HG03103 (cell line): ENCODE measurements at regions not wholly inside any gene's neighbourhood (a gene's known extent, or its start where the extent isn't known, plus 50 kb on each side); places are given as distances from the start of the nearest gene placed in this dataset.

Experiments used
- ATAC-seq: cut with Tn5 transposase; IDR thresholded peaks from one replicate; pipeline ENCODE4 v1.9.1; 2021; ENCODE audit warnings: low read depth; ENCODE audit not compliant: unreplicated experiment

DNA sequence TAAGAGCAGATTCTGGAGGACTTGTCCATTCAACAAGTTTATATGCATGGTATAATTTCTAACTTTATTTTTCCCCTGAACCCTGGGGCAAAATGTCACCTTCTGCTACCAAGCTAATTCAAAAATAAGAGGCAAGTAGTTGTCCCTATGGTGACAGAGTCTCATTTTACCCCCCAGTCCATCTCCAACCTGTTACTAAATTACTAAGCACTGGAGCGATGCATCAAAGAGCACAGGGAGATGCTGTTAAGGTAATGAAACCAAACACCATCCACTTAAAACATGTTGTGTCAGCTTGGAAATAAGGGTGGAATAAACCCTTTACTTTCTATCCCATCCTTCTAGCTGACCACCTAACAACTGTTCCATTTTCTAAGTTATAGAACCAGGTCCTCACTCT is 417.4 kb upstream of the ATP11B start:
- ATAC-seq: no peak

DNA sequence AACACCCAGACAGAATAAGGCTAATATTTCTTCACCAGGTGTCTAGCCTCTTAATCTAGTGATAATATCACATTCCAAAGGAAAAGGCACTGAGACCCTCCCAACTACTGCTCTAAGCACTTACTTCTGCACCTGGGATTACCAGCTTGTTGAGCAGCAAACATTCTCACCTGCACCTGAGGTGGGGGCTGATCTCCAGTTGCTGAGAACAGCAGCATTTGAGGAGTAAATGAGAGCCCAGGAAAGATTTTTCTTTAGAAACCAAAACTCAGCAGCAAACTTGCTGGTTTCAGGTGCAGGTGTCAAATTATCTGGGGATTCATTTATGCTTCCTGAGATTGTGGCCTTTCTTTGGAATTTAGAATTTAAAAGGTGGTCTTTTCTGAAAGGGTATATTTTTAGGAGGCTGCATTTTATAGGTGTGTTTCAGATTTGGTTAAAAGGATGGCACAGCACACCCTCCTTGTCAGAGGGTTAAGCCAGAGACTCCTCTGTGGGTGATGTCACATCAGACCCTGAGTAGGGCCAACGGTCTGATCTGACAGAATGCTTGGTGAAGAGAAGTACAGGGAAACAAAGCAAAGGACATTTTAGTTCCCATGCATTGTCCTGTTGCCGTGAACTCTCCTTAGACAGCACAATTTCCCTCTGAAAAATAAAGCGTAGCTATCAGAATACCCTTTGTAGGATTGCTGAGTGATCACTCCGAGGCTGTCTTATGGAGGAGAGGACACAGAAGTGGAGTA is 411.0 kb upstream of the ATP11B start:
- no peak for ATAC-seq

DNA sequence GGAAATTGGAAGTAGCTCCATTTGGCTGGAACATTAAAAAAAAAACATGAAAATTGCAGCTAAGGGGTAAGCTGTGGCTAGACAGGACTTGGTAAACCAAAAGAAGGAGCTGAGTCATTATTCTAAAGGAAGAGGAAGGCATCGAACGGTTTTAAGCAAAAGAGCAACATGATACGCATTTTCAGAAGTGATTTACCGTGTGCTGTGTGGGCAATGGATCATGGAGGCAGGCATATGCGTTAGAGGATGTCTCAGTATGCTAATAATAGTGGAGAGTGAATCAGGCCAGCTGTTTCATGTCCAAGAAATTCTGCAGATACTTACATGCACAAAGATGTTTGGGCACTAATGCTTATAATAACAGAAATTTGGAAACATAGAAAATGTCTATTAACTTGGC is 409.1 kb upstream of the ATP11B start:
- ATAC-seq: no peak

DNA sequence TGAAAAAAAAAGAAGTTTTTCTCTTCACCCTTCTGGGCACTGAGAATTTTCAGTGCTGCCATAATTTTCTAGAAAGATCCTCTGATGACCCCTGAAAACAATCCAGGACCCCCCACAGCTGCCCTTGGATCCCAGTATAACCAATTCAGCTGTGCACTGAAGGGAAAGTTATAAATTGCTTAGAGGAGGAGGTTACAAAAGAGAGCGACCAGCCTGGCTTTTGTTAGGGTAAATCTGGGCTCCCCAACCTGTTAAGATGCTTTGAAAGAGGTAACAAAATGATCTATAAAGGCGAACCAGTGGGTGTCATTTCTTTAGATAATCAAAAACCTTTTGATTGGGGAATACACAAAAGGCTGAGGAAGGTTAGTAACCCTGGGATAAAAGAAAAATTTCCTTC is 407.9 kb upstream of the ATP11B start:
- no peak for ATAC-seq

DNA sequence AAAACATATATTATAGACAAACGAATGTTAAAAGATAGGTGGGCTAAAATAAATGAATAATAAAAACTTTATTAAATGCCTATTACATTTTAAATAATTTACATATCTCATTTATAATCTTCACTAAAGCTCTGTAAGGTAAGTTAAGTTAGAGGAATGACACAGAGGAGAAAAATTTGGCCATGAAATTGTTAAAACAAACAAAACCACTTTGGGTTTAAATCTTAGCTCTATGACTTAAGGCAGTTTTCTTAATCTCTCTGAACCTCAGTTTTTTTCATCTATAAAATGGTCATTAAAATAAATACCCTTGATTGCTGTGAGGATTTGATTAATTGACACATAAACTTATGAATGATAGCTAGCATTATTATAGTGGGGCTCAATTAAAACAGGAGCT is 404.8 kb upstream of the ATP11B start:
- ATAC-seq: no peak

- no peak for ATAC-seq
These were observed 404.1 kb upstream of the ATP11B start for GRCh38 chr3:182389071-182389815.

GRCh38 chr3:182390421-182390820 is 402.9 kb upstream of the ATP11B start:
- no peak for ATAC-seq

- no peak for ATAC-seq
These were observed 400.9 kb upstream of the ATP11B start for GRCh38 chr3:182392182-182392937.

GRCh38 chr3:182393151-182393550 is 400.2 kb upstream of the ATP11B start:
- ATAC-seq: no peak

DNA sequence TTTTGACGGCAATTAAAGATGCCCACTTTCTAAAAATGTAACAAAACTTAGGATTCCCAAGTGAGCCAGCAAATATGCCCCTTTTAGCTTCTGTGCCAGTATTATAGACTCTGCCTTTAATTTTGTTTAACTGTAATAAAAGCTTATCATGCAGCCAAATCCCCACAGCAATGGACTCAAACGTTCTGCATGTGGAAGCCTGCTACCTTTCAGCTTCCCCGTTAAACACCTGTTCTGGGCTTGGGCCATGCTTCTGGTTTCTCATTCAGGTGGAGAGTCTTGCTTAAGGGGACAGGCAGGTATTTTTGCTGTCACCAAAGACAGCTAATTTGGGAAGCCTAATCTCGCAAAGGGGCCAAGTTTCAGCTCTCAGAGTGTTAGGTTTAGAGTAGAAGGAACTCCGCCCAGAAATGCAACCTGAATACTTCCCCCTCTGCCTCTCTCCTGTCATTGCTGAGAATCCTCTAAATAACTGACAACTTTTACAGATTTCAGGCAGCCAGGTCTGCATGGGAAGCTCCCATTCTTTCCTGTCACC is 399.4 kb upstream of the ATP11B start:
- ATAC-seq: no peak

GRCh38 chr3:182397164-182397563 is 396.1 kb upstream of the ATP11B start:
- ATAC-seq: no peak

- ATAC-seq: no peak
These were observed 393.1 kb upstream of the ATP11B start for GRCh38 chr3:182399978-182400737.

GRCh38 chr3:182400838-182401237 is 392.5 kb upstream of the ATP11B start:
- ATAC-seq: no peak

DNA sequence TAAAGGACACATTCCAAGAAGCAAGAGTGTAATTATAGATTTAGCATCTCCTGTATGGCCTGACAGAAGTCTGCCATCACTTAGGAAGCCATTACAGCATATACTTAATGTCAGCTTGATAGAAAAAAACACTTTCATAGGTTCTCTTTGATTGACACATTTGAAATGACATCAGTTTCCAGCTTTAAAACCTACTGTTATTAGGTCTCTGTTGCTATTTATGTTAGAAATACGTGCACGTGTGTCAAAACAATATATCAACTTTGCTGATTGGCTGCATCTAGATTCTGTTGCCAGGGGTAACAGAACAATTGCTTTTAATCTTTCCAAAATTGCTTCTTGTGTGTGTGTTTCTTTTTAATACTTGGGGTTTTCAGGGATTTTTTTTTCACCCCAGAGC is 389.3 kb upstream of the ATP11B start:
- no peak for ATAC-seq

DNA sequence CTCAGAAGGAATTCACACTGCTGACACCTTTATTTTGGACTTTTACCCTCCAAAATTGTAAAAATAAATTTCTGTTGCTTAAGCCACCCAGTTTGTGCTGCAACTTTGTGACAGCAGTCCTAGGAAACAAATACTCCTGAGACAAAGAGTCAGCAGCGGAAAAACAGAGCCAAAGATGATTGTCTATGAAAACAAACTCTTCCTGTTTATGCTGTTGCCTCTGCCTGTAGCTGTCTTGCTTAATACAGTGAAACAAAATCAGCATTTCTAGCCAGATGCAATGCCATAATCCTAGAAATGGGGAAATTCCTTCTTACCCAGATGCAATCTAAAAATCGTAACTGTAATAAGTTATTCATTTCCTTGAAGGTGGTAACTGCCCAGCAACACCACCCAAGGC is 387.5 kb upstream of the ATP11B start:
- no peak for ATAC-seq

DNA sequence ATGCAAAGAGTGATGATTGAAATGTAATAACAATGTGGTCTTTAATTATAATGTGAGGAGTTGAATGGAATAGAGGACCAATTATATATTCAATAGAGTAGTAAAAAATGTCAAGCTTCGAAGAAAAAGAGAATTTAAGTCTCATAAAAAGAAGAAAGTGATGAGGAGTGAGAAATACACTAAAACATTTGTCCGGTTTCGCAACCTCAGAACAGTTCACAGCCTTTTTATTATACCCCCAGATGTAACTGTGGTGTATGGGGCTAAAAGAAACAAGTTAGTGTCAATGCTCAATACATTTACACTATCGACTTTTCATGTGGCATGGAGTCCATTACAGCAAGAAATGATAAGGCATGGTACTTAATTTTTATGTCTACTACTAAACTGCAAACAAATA is 386.5 kb upstream of the ATP11B start:
- no peak for ATAC-seq

GRCh38 chr3:182410051-182410450 is 383.3 kb upstream of the ATP11B start:
- ATAC-seq: no peak

DNA sequence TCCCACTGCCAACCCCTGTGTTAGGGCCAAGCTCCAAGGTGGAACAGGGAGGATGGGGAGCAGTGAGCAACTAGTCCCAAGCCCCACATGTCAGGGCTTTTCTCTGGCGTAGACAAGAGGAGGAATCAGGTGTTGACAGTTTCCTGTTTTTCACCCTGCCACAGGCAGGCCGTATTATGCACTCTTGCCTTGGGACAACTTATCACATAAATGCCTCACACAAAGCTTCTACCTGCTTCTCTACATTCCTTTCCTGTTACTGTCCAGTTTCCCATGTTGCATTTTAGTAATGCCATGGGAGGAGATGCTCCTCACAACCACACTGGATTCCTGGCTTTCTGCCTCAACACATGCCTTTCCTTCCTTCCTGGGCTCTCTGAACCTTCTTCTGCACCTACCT is 381.2 kb upstream of the ATP11B start:
- no peak for ATAC-seq

- ATAC-seq: no peak
These were observed 380.2 kb upstream of the ATP11B start for GRCh38 chr3:182413061-182413460.

- no peak for ATAC-seq
These were observed 379.6 kb upstream of the ATP11B start for GRCh38 chr3:182413682-182414081.

DNA sequence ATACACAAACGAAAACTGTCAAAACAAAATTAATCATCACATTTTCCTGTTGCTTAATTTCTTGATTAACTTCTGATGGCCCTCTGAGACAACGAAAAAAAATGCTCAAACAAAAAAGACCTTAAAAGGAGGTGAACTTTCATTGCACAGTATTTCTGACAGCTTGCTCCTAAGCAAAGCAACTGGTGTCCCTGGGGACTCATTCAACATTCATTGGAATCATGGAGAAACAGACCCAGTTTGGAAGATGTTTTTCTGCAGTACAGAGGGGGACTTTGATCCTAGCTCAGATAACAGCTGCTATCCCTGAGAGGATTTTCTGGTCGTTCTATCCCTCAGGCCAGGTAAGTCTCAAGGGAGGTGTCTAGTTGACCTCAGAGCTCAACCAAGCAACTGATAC is 378.7 kb upstream of the ATP11B start:
- ATAC-seq: no peak
